ENCODE measurements at regions not wholly inside any gene's neighbourhood (a gene's known extent, or its start where the extent isn't known, plus 50 kb on each side); places are given as distances from the start of the nearest gene placed in this dataset.
"Not testable (repeated sequence)": the region's sequence is repeated elsewhere in the genome, so short reads cannot be mapped to it uniquely, and the experiment has no call there.

DNA sequence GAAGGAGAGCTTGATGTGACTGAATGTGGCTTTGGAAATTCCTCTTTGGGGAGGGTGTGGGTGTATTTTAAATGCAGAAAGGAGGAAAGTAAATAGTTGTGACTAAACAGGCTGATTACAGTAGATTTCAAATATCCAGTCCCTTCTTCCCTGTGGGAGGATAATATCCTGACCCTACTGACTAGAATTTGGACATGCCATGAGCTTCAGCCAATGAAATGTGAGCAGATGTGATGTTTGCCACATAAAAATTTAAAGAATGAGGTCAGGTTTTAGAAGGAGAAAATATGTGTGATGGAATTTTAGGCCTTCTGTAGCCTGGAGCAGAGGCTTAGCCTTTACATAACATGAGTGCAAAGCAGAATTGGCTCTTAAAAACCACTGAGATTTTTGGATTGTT lies 1218.9 kb downstream of the ROBO2 start:
- DNase-seq: no peak

GRCh38 chr3:78260388-78260787 lies 1220.5 kb downstream of the ROBO2 start:
- no peak for DNase-seq

DNA sequence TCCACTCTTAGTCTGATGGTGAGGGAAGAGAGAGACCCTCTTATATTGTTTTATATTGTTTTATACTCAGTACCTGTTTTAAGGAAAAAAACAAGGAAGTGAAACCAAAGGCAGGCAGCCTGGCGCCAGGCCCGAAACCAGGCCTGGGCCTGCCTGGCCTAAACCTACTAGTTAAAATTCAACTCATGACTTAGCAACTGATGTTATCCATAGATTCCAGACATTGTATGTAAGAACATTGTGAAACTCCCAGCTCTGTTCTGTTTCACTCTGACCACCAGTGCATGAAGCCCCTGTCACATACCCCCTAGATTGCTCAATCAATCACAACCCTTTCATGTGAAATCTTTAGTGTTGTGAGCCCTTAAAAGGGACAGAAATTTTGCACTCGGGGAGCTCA lies 1226.7 kb downstream of the ROBO2 start:
- not testable (repeated sequence) for DNase-seq

DNA sequence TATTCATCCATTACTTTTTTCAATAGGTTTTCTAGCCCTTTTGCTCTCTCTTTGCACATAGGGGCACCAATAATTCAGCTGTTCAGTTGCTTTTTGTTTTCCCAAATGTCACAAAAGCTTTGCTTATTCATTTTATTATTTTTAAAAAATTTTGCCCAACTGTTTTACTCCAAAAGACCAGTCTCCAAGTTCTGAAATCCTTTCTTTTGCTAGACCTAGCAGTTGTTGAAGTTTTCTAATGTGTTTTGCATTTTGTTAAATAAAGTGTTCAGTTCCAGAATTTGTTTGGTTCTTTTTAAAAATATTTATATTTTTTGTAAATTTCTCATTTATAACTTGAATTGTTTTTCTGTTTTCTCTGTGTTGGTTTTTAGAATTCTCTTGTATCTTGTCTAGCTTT lies 1227.3 kb downstream of the ROBO2 start:
- DNase-seq: no peak

DNA sequence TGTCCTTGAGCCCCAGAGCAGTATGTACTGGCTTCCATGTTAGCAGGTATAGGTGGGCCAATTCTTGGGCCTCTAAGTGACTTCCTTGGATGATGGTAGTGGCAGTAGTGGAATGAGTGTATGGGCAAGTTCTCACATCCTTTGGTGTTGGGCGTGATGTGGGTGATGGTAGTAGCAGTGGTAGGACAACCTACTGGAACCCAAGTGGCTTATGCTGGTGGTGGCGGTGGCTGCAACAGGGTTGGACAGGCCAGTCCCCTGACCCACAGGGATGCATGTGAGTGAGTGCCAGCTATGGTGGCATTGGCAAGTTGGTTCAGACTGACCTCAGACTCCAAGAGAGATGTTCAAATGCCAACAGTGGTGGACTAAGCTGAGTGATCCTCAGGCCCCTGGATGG lies 1228.2 kb downstream of the ROBO2 start:
- no peak for DNase-seq

GRCh38 chr3:78268716-78269668 lies 1229.1 kb downstream of the ROBO2 start:
- DNase-seq: no peak

GRCh38 chr3:78273326-78273725 lies 1233.4 kb downstream of the ROBO2 start:
- DNase-seq: no peak

GRCh38 chr3:78274475-78275065 lies 1234.7 kb downstream of the ROBO2 start:
- no peak for DNase-seq

- no peak for DNase-seq
Measured at GRCh38 chr3:78275420-78275852, 1235.5 kb downstream of the ROBO2 start.

DNA sequence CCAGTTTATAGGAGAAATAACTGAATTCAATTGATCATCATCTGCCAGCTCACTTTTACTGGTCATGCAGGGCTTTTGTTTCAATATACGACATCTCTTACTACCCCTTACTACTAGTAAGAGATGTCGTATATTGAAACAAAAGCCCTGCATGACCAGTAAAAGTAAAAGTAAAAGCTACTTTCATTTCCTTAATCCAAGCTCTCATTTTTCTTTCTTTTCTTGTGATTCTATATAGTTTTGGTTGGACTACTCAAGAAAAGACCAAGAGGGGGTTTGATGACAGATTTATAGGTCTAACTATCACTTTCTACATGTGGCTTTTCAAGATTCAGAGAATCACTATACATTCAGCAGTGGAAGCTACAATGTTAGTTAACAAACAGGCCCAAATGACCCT lies 1237.3 kb downstream of the ROBO2 start:
- DNase-seq: no peak

DNA sequence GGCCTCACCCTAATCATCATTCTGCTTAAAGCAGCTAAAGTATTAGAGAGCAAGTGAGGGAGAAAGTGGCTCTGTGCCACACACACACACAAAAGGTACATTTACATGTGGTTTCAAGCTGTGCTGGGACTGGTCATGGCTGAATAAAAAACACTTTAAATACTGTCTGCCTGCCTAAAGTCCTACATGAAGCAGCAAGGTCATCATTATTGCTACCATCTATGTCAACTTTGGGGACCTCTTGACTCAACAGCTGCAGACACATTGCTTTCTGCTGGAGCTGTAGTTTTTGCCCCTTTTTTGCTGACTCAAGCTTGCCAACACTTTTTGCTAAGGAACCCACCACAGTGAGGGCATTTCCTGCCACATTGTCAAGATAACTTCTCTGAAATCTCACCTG lies 1237.9 kb downstream of the ROBO2 start:
- DNase-seq: no peak

DNA sequence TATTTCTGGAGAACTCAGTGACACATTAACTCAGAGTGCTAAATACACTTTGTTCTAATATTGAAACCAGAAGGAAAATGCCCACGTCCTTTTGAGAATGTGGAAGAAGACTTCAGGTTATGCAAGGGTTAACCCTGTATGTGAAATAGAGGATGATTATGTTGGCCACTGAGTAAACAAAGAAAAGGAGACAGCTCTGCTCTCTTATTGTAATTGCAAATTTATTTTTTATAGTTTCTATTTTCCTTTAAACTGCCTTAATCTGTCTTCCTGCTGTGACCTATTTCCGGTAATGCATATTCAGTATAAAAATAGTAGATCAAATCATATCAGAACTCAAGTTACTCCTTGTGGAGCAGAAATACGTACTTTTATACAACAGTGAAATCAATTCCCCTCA lies 1239.2 kb downstream of the ROBO2 start:
- no peak for DNase-seq

- DNase-seq: no peak
Measured at GRCh38 chr3:78281381-78281780, 1241.5 kb downstream of the ROBO2 start.

DNA sequence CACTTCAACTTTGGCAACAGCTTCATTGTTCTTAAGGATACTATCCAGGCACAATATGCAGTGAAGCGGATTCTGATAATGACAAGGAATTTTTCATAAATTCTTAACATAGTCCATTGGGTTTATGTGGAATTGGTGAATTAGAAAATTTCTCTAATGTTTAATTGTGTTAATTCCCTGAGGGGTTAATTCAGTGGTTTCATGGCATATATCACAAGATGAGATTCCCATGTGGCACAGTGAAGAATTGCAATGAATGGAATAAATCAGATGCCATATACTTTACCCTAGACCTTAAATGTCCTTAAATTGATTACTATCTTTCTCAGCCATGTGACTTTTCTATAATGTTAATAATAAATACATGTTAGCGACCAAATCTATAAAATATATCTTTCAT lies 1244.1 kb downstream of the ROBO2 start:
- DNase-seq: no peak

- DNase-seq: no peak
Measured at GRCh38 chr3:78285032-78285728, 1245.3 kb downstream of the ROBO2 start.

- DNase-seq: no peak
Measured at GRCh38 chr3:78287085-78287484, 1247.2 kb downstream of the ROBO2 start.

DNA sequence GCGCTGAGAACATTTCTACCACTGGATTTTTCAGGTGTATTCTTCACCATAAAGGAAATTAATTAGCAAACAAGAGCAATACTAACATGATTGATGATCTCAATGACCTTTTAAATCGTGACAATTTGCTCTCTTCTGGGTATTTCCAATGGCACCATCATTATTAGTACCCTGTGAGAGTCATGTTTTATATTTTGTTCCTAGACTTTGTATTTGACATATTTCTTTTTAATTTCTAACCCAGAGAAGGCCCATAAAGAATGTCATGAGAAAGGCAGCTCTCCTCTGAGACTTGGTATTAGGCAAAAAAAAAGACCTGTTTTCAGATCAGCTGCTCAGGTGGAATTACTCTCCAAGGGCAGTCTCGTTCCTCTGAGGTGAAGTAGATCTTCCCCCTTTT lies 1253.4 kb downstream of the ROBO2 start:
- DNase-seq: no peak

- no peak for DNase-seq
Measured at GRCh38 chr3:78304115-78304514, 1264.2 kb downstream of the ROBO2 start.

DNA sequence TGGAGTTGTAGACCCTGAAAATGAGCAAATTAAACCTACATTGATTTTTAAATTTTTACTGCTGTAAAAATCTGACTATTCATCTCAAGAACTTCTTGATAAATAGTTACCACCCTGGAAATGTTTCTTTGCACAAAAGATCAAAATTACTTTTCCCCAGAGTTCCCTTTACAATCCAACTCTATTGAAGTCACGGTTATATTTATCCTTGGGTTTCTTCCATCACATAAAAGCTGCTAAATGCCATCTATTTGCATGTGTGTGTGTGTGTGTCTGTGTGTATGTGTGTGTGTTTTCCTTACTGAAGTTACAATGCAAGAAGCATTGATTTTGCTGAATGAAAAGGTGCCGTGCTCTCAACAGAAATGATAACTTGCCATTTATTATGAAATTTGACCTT lies 1273.0 kb downstream of the ROBO2 start:
- no peak for DNase-seq

DNA sequence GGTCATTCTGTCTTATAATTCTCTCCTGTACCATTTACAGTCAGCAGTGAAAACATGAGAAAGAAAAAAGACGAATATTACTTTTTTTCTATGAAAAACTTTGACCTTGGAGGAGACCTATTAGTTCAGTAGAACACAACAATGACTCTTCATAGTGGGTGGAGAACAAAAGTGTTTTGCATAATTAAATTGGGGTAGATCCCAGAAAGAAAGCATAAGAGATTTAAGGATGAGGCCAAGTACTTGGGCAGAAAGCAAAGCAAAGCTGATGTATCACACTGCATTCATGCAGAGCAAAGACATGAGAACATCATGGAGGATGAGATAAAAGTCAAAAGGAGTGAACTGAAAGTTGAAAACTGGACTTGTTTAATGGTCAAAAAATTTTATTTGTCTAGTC lies 1273.4 kb downstream of the ROBO2 start:
- no peak for DNase-seq

- peak; percentile 64 for DNase-seq
Measured at GRCh38 chr3:78314327-78314726, 1274.4 kb downstream of the ROBO2 start.

- no peak for DNase-seq
Measured at GRCh38 chr3:78317774-78318173, 1277.9 kb downstream of the ROBO2 start.

- DNase-seq: no peak
Measured at GRCh38 chr3:78322780-78323179, 1282.9 kb downstream of the ROBO2 start.

DNA sequence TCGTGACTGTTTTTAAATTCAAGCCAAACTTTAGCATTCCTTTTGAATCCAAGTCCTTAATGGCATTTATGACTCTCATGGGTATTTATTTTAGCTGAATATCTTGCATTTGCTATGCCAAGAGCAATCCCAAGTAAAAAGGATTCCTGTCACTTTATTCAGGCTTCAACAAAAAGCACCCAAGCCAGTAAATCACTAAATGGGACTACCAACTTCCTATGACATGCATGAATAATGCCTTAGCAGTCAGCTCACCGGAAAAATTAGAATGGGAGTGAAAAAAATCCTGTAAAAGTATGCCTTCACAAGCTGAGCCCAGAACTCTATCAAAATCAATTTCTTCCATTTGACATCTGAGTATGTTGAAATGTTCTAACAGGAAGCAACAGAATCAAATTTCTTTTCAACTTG lies 1297.9 kb downstream of the ROBO2 start:
- DNase-seq: peak; percentile 11
